GM12878 (cell line): ENCODE measurements at regions not wholly inside any gene's neighbourhood (a gene's known extent, or its start where the extent isn't known, plus 50 kb on each side); places are given as distances from the start of the nearest gene placed in this dataset.
"Not testable (repeated sequence)": the region's sequence is repeated elsewhere in the genome, so short reads cannot be mapped to it uniquely, and the experiment has no call there.

ENCODE experiments used
- ATAC-seq: fragments of 200-7000 bp; cut with Tn5 transposase; 3 replicates; pipeline ENCODE4 v1.9.1; 2020; ENCODE audit warnings: mild to moderate bottlenecking, moderate library complexity
- BruUV-seq: library from RNA; stranded (reverse); fragments of 400-500 nt; replicated peaks from 2 replicates; lab custom pipeline; 2021; lab: Mats Ljungman, UMichigan
- CTCF ChIA-PET: fragments of 300-600 bp; sonication (Branson Sonifier 250); formaldehyde crosslinking; extraction: SDS; loops from one replicate; lab custom pipeline; 2021; ENCODE audit warnings: inconsistent platforms; lab: Yijun Ruan, JAX
- POLR2A ChIA-PET: fragments of 350-600 bp; formaldehyde crosslinking; extraction: SDS; loops from one replicate; lab custom pipeline; 2021; ENCODE audit warnings: inconsistent platforms; lab: Charles Lee
- RAD21 ChIA-PET: fragments of 300-600 bp; sonication (Branson Sonifier 250); formaldehyde crosslinking; loops from one replicate; lab custom pipeline; 2023; ENCODE audit warnings: antibody characterized with exemption; ENCODE audit not compliant: unreplicated experiment; lab: Charles Lee
- SMC1A ChIA-PET: fragments of 300-600 bp; sonication (Branson Sonifier 250); formaldehyde crosslinking; loops from one replicate; lab custom pipeline; 2023; ENCODE audit not compliant: unreplicated experiment, uncharacterized antibody; lab: Charles Lee
- DNase-seq: peaks from one replicate; pipeline ENCODE4 v3.0.0-alpha.2; 2011; ENCODE audit warnings: low read depth, low spot score
- FAIRE-seq: peaks from 3 replicates; lab custom pipeline; 2011; peaks lifted over from hg19 to GRCh38; lab: Jason Lieb, UNC
- H2AFZ ChIP-seq: 2 replicates; pipeline ENCODE4 v1.6.0; 2011; ENCODE audit warnings: low read depth, low read length, control low read depth; ENCODE audit not compliant: control insufficient read depth
- H3K27ac ChIP-seq: 2 replicates; pipeline ENCODE4 v1.5.1; 2011; ENCODE audit warnings: control low read depth; ENCODE audit not compliant: control insufficient read depth, insufficient read depth
- H3K27me3 ChIP-seq, 2 experiments: replicated peaks in 1 of 2; 2 replicates each; pipeline versions ENCODE4 v1.6.0 to v1.6.1; 2011; ENCODE audit warnings: low read length in 1 of 2; ENCODE audit not compliant: control insufficient read depth in 2 of 2, insufficient read depth in 2 of 2
- H3K36me3 ChIP-seq, 2 experiments: 2 replicates each; pipeline ENCODE4 v1.5.1; 2011; ENCODE audit warnings: low read length in 1 of 2; ENCODE audit not compliant: control insufficient read depth in 2 of 2, insufficient read depth in 2 of 2
- H3K4me1 ChIP-seq: 2 replicates; pipeline ENCODE4 v1.6.1; 2011; ENCODE audit warnings: mild to moderate bottlenecking, low read length, moderate library complexity, mixed read lengths; ENCODE audit not compliant: control insufficient read depth, insufficient read depth
- H3K4me2 ChIP-seq: 2 replicates; pipeline ENCODE4 v1.6.0; 2011; ENCODE audit warnings: control low read depth; ENCODE audit not compliant: control insufficient read depth, insufficient read depth
- H3K4me3 ChIP-seq: fragments of 200-600 bp; sonication (generic); 2 replicates; pipeline ENCODE4 v1.5.1; 2016
- H3K79me2 ChIP-seq: 2 replicates; pipeline ENCODE4 v1.6.0; 2011; ENCODE audit warnings: low read length; ENCODE audit not compliant: control insufficient read depth, insufficient read depth
- H3K9ac ChIP-seq: 2 replicates; pipeline ENCODE4 v1.8.0; 2011; ENCODE audit warnings: low read length, control low read depth, mixed read lengths; ENCODE audit not compliant: control insufficient read depth, insufficient read depth
- H3K9me3 ChIP-seq: replicated peaks from 3 replicates; pipeline ENCODE4 v1.5.1; 2011; ENCODE audit warnings: mild to moderate bottlenecking, low read length; ENCODE audit not compliant: control insufficient read depth, insufficient read depth
- H4K20me1 ChIP-seq: 2 replicates; pipeline ENCODE4 v1.6.0; 2011; ENCODE audit not compliant: control insufficient read depth, insufficient read depth
- E2F8 ChIP-seq: fragments of 450-650 bp; IDR thresholded peaks from 2 replicates; pipeline ENCODE4 v1.6.1; 2018; ENCODE audit warnings: mild to moderate bottlenecking, low read depth, moderate library complexity; ENCODE audit not compliant: partially characterized antibody
- MEF2A ChIP-seq: IDR thresholded peaks from 2 replicates; pipeline ENCODE4 v1.6.1; 2011; ENCODE audit warnings: low read depth, mild to moderate bottlenecking, low read length, moderate library complexity; ENCODE audit not compliant: insufficient read depth
- MEF2B ChIP-seq: fragments of 450-650 bp; IDR thresholded peaks from 2 replicates; pipeline ENCODE4 v1.6.1; 2018; ENCODE audit warnings: mild to moderate bottlenecking, moderate library complexity; ENCODE audit not compliant: partially characterized antibody, poor library complexity, severe bottlenecking
- MTA2 ChIP-seq: fragments of 450-650 bp; IDR thresholded peaks from 2 replicates; pipeline ENCODE4 v1.6.1; 2016; ENCODE audit warnings: low read depth, mild to moderate bottlenecking, moderate library complexity
- NR2C2 ChIP-seq: IDR thresholded peaks from 2 replicates; pipeline ENCODE4 v1.6.1; 2011; ENCODE audit warnings: borderline replicate concordance, low read depth; ENCODE audit not compliant: control insufficient read depth, insufficient read length
- SMARCA5 ChIP-seq: fragments of 450-650 bp; IDR thresholded peaks from 2 replicates; pipeline ENCODE4 v1.6.1; 2017; ENCODE audit warnings: mild to moderate bottlenecking
- SPI1 ChIP-seq: IDR thresholded peaks from 2 replicates; pipeline ENCODE4 v1.6.1; 2011; ENCODE audit warnings: low read depth, mild to moderate bottlenecking, low read length, moderate library complexity, borderline replicate concordance; ENCODE audit not compliant: insufficient read depth
- TCF12 ChIP-seq: IDR thresholded peaks from 2 replicates; pipeline ENCODE4 v1.6.1; 2011; ENCODE audit warnings: low read depth, mild to moderate bottlenecking, low read length
- TCF3 ChIP-seq: IDR thresholded peaks from 2 replicates; pipeline ENCODE4 v1.6.1; 2012; ENCODE audit warnings: low read depth, mild to moderate bottlenecking, low read length, borderline replicate concordance; ENCODE audit not compliant: insufficient read depth
- WGBS: methylation state at CpG from one replicate; pipeline ENCODE4 v1.1.6; 2016; ENCODE audit warnings: low lambda C conversion rate; ENCODE audit not compliant: insufficient replicate concordance, insufficient coverage; ENCODE audit errors: missing lambda C conversion rate; 5-methylcytosine and 5-hydroxymethylcytosine counted together
- in situ Hi-C: fragments of 300-500 bp; cut with MboI; formaldehyde crosslinking; loops from 9 replicates; pipeline ENCODE4 v1.14.3; 2018; ENCODE audit warnings: mixed read lengths
- intact Hi-C: fragments of 100-400 bp; cut with micrococcal nuclease; formaldehyde crosslinking; loops from one replicate; pipeline ENCODE4 v1.14.2; 2022; ENCODE audit not compliant: unreplicated experiment

GRCh38 chr15:84151205-84151931 lies 84.2 kb upstream of the GOLGA6L4 start (continued):
- no peak for TF ChIP-seq E2F8
- TF ChIP-seq TCF12 = no peak
- no peak for TF ChIP-seq TCF3
- TF ChIP-seq NR2C2 = no peak
- no peak for TF ChIP-seq MEF2A
- TF ChIP-seq, all 136 proteins: peak for 0

GRCh38 chr15:84152381-84152979 lies 83.1 kb upstream of the GOLGA6L4 start:
- BruUV-seq, H3K27me3 ChIP-seq, H3K9ac ChIP-seq, H4K20me1 ChIP-seq, H3K36me3 ChIP-seq, H2AFZ ChIP-seq, DNase-seq, FAIRE-seq, H3K9me3 ChIP-seq, H3K4me2 ChIP-seq, in situ Hi-C loops, H3K4me3 ChIP-seq, H3K27ac ChIP-seq, SMC1A ChIA-PET, intact Hi-C loops, CTCF ChIA-PET, H3K79me2 ChIP-seq, RAD21 ChIA-PET, POLR2A ChIA-PET, H3K4me1 ChIP-seq: not testable (repeated sequence)
- 23% methylated on average over 8 of the region's 8 CpGs for WGBS
- TF ChIP-seq MEF2B (peak; percentile 67), MTA2 (peak; percentile 30; the same call in 1 of the 2 replicates), SMARCA5 (0 out of 2 replicates have a peak, but pooled peaks have one; percentile 35), SPI1 (peak; percentile 41; the same call in 1 of the 2 replicates)
- peak; percentile 62 for ATAC-seq

- H3K4me3 ChIP-seq, SMC1A ChIA-PET, BruUV-seq, H3K27ac ChIP-seq, FAIRE-seq, CTCF ChIA-PET, H3K4me1 ChIP-seq, H3K36me3 ChIP-seq, H3K9me3 ChIP-seq, ATAC-seq, H4K20me1 ChIP-seq, H3K4me2 ChIP-seq, DNase-seq, intact Hi-C loops, in situ Hi-C loops, RAD21 ChIA-PET, H3K9ac ChIP-seq, H2AFZ ChIP-seq, H3K79me2 ChIP-seq, H3K27me3 ChIP-seq, POLR2A ChIA-PET: not testable (repeated sequence)
- 63% methylated on average over 11 of the region's 11 CpGs for WGBS
Measured at GRCh38 chr15:84153655-84154140, 81.9 kb upstream of the GOLGA6L4 start.
